Suprapubic skin (tissue), 3 donors: ENCODE measurements at regions not wholly inside any gene's neighbourhood (a gene's known extent, or its start where the extent isn't known, plus 50 kb on each side); places are given as distances from the start of the nearest gene placed in this dataset.

ENCODE experiments used
- EP300 ChIP-seq: sonication (generic); formaldehyde crosslinking; IDR thresholded peaks from one replicate; pipeline ENCODE4 v1.6.1; 2017; ENCODE audit warnings: antibody characterized with exemption
- TF ChIP-seq, protein P1 (sequence below), 2 donors: fragments of 200-600 bp in 1 of 2; fragments of 450-650 bp in 1 of 2; sonication (generic) in 1 of 2; IDR thresholded peaks; one replicate each; pipeline ENCODE4 v1.5.1; 2016 to 2019; ENCODE audit warnings: antibody characterized with exemption in 2 of 2, mild to moderate bottlenecking in 1 of 2, moderate library complexity in 1 of 2

DNA sequence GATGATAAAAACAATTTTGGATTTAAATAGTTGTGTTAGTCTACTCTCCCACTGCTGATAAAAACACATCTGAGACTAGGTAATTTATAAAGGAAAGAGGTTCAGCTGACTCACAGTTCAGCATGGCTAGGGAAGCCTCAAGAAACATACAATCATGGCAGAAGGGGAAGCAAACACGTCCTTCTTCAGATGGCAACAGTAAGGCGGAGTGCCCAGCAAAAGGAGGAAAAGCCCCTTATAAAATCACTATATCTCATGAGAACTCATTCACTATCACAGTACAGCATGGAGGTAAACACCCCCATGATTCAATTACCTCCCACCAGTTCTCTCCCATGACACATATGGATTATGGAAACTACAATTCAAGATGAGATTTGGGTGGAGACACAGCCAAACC is 632.1 kb downstream of the SLC16A7 start:
- TF ChIP-seq, protein P1, sequence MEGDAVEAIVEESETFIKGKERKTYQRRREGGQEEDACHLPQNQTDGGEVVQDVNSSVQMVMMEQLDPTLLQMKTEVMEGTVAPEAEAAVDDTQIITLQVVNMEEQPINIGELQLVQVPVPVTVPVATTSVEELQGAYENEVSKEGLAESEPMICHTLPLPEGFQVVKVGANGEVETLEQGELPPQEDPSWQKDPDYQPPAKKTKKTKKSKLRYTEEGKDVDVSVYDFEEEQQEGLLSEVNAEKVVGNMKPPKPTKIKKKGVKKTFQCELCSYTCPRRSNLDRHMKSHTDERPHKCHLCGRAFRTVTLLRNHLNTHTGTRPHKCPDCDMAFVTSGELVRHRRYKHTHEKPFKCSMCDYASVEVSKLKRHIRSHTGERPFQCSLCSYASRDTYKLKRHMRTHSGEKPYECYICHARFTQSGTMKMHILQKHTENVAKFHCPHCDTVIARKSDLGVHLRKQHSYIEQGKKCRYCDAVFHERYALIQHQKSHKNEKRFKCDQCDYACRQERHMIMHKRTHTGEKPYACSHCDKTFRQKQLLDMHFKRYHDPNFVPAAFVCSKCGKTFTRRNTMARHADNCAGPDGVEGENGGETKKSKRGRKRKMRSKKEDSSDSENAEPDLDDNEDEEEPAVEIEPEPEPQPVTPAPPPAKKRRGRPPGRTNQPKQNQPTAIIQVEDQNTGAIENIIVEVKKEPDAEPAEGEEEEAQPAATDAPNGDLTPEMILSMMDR (IDR thresholded peaks at IDR 0.05), result no peak
- no peak for TF ChIP-seq EP300
